ENCODE measurements at regions not wholly inside any gene's neighbourhood (a gene's known extent, or its start where the extent isn't known, plus 50 kb on each side); places are given as distances from the start of the nearest gene placed in this dataset.
"Not testable (repeated sequence)": the region's sequence is repeated elsewhere in the genome, so short reads cannot be mapped to it uniquely, and the experiment has no call there.

GRCh38 chr16:22611128-22611527 lies 100.4 kb downstream of the NPIPB5 start:
- H3K4me1 Mint-ChIP-seq; ATAC-seq (replicated peaks; ENCODE audit: extremely low read depth, poor library complexity, severe bottlenecking); H3K27ac Mint-ChIP-seq (ENCODE audit: low read depth); H3K4me3 Mint-ChIP-seq; DNase-seq (ENCODE audit: low spot score in 2 of 2); H3K9me3 Mint-ChIP-seq; H3K36me3 Mint-ChIP-seq (ENCODE audit: insufficient read depth): not testable (repeated sequence)
- peaks cover 33% of the 10 kb centered on the region for H3K27me3 Mint-ChIP-seq

- no peak overlapping the region for H3K4me3 Mint-ChIP-seq
- peaks cover 64% of the 10 kb centered on the region for H3K27me3 Mint-ChIP-seq
- no peak for DNase-seq (ENCODE audit: low spot score in 2 of 2)
- no peaks in the 10 kb centered on the region for H3K36me3 Mint-ChIP-seq (ENCODE audit: insufficient read depth)
- no peak overlapping the region for H3K27ac Mint-ChIP-seq (ENCODE audit: low read depth)
- H3K9me3 Mint-ChIP-seq, result no peaks in the 10 kb centered on the region
- H3K4me1 Mint-ChIP-seq, result no peaks in the 10 kb centered on the region
- no peak for ATAC-seq (replicated peaks; ENCODE audit: extremely low read depth, poor library complexity, severe bottlenecking)
Observed at GRCh38 chr16:22614271-22614947, 103.7 kb downstream of the NPIPB5 start.

- H3K4me1 Mint-ChIP-seq, result no peaks in the 10 kb centered on the region
- H3K27ac Mint-ChIP-seq (ENCODE audit: low read depth), result no peak overlapping the region
- no peaks in the 10 kb centered on the region for H3K36me3 Mint-ChIP-seq (ENCODE audit: insufficient read depth)
- no peaks in the 10 kb centered on the region for H3K9me3 Mint-ChIP-seq
- no peak for ATAC-seq (replicated peaks; ENCODE audit: extremely low read depth, poor library complexity, severe bottlenecking)
- no peak for DNase-seq (ENCODE audit: low spot score in 2 of 2)
- H3K4me3 Mint-ChIP-seq, result no peak overlapping the region
- peaks cover 54% of the 10 kb centered on the region for H3K27me3 Mint-ChIP-seq
Observed at GRCh38 chr16:22618842-22619241, 108.2 kb downstream of the NPIPB5 start.

- Mint-ChIP-seq H3K4me1 (no peaks in the 10 kb centered on the region), H3K9me3 (no peaks in the 10 kb centered on the region), H3K4me3 (no peak overlapping the region), H3K27me3 (peaks cover 27% of the 10 kb centered on the region), H3K27ac (ENCODE audit: low read depth) (no peak overlapping the region), H3K36me3 (ENCODE audit: insufficient read depth) (no peaks in the 10 kb centered on the region)
- no peak for DNase-seq (ENCODE audit: low spot score in 2 of 2)
- ATAC-seq (replicated peaks; ENCODE audit: extremely low read depth, poor library complexity, severe bottlenecking), result no peak
Observed at GRCh38 chr16:22621586-22622155, 111.0 kb downstream of the NPIPB5 start.

GRCh38 chr16:22622703-22623102 lies 112.0 kb downstream of the NPIPB5 start:
- Mint-ChIP-seq H3K27ac (ENCODE audit: low read depth) (no peak overlapping the region), H3K4me1 (no peaks in the 10 kb centered on the region), H3K4me3 (no peak overlapping the region), H3K27me3 (peaks cover 17% of the 10 kb centered on the region), H3K36me3 (ENCODE audit: insufficient read depth) (no peaks in the 10 kb centered on the region), H3K9me3 (no peaks in the 10 kb centered on the region)
- ATAC-seq (replicated peaks; ENCODE audit: extremely low read depth, poor library complexity, severe bottlenecking), result no peak
- no peak for DNase-seq (ENCODE audit: low spot score in 2 of 2)

- H3K9me3 Mint-ChIP-seq, result no peaks in the 10 kb centered on the region
- H3K27me3 Mint-ChIP-seq, result peaks cover 10% of the 10 kb centered on the region
- no peaks in the 10 kb centered on the region for H3K36me3 Mint-ChIP-seq (ENCODE audit: insufficient read depth)
- no peak for DNase-seq (ENCODE audit: low spot score in 2 of 2)
- H3K4me1 Mint-ChIP-seq, result no peaks in the 10 kb centered on the region
- no peak for ATAC-seq (replicated peaks; ENCODE audit: extremely low read depth, poor library complexity, severe bottlenecking)
- H3K4me3 Mint-ChIP-seq, result no peak overlapping the region
- H3K27ac Mint-ChIP-seq (ENCODE audit: low read depth), result no peak overlapping the region
Observed at GRCh38 chr16:22623351-22623781, 112.7 kb downstream of the NPIPB5 start.

- DNase-seq (ENCODE audit: low spot score in 2 of 2), result no peak
- Mint-ChIP-seq H3K36me3 (ENCODE audit: insufficient read depth) (no peaks in the 10 kb centered on the region), H3K4me3 (no peak overlapping the region), H3K4me1 (no peaks in the 10 kb centered on the region), H3K9me3 (no peaks in the 10 kb centered on the region), H3K27ac (ENCODE audit: low read depth) (no peak overlapping the region), H3K27me3 (peaks cover 1% of the 10 kb centered on the region)
- ATAC-seq (replicated peaks; ENCODE audit: extremely low read depth, poor library complexity, severe bottlenecking), result no peak
Observed at GRCh38 chr16:22624038-22624799, 113.5 kb downstream of the NPIPB5 start.

GRCh38 chr16:22624800-22625533 lies 114.3 kb downstream of the NPIPB5 start:
- Mint-ChIP-seq H3K4me1 (no peaks in the 10 kb centered on the region), H3K9me3 (no peaks in the 10 kb centered on the region), H3K4me3 (no peak overlapping the region), H3K36me3 (ENCODE audit: insufficient read depth) (no peaks in the 10 kb centered on the region), H3K27ac (ENCODE audit: low read depth) (no peak overlapping the region), H3K27me3 (no peaks in the 10 kb centered on the region)
- DNase-seq (ENCODE audit: low spot score in 2 of 2) (no peak), ATAC-seq (replicated peaks; ENCODE audit: extremely low read depth, poor library complexity, severe bottlenecking) (no peak)

GRCh38 chr16:22625967-22626366 lies 115.3 kb downstream of the NPIPB5 start:
- Mint-ChIP-seq H3K36me3 (ENCODE audit: insufficient read depth) (no peaks in the 10 kb centered on the region), H3K27me3 (no peaks in the 10 kb centered on the region), H3K4me1 (no peaks in the 10 kb centered on the region), H3K4me3 (no peak overlapping the region), H3K9me3 (no peaks in the 10 kb centered on the region), H3K27ac (ENCODE audit: low read depth) (no peak overlapping the region)
- DNase-seq (ENCODE audit: low spot score in 2 of 2) (no peak), ATAC-seq (replicated peaks; ENCODE audit: extremely low read depth, poor library complexity, severe bottlenecking) (no peak)

GRCh38 chr16:22627043-22627442 lies 116.4 kb downstream of the NPIPB5 start:
- Mint-ChIP-seq H3K9me3 (no peaks in the 10 kb centered on the region), H3K4me3 (no peak overlapping the region), H3K4me1 (no peaks in the 10 kb centered on the region), H3K27me3 (no peaks in the 10 kb centered on the region), H3K27ac (ENCODE audit: low read depth) (no peak overlapping the region), H3K36me3 (ENCODE audit: insufficient read depth) (no peaks in the 10 kb centered on the region)
- DNase-seq (ENCODE audit: low spot score in 2 of 2), result no peak
- no peak for ATAC-seq (replicated peaks; ENCODE audit: extremely low read depth, poor library complexity, severe bottlenecking)

- Mint-ChIP-seq H3K27ac (ENCODE audit: low read depth) (no peak overlapping the region), H3K9me3 (no peaks in the 10 kb centered on the region), H3K4me1 (no peaks in the 10 kb centered on the region), H3K36me3 (ENCODE audit: insufficient read depth) (no peaks in the 10 kb centered on the region), H3K27me3 (peaks cover 10% of the 10 kb centered on the region), H3K4me3 (no peak overlapping the region)
- no peak for DNase-seq (ENCODE audit: low spot score in 2 of 2)
- ATAC-seq (replicated peaks; ENCODE audit: extremely low read depth, poor library complexity, severe bottlenecking), result no peak
Observed at GRCh38 chr16:22628994-22629393, 118.3 kb downstream of the NPIPB5 start.

GRCh38 chr16:22630242-22630641 lies 119.6 kb downstream of the NPIPB5 start:
- H3K27me3 Mint-ChIP-seq, result peaks cover 14% of the 10 kb centered on the region
- no peak overlapping the region for H3K4me3 Mint-ChIP-seq
- no peak overlapping the region for H3K27ac Mint-ChIP-seq (ENCODE audit: low read depth)
- H3K4me1 Mint-ChIP-seq, result no peaks in the 10 kb centered on the region
- no peaks in the 10 kb centered on the region for H3K9me3 Mint-ChIP-seq
- H3K36me3 Mint-ChIP-seq (ENCODE audit: insufficient read depth), result no peaks in the 10 kb centered on the region
- no peak for ATAC-seq (replicated peaks; ENCODE audit: extremely low read depth, poor library complexity, severe bottlenecking)
- no peak for DNase-seq (ENCODE audit: low spot score in 2 of 2)
